NCI-H1930 (cell line): ENCODE measurements at regions not wholly inside any gene's neighbourhood (a gene's known extent, or its start where the extent isn't known, plus 50 kb on each side); places are given as distances from the start of the nearest gene placed in this dataset.

Experiments
- DNase-seq, 2 experiments: peaks; one replicate each; lab custom pipeline; 2025; lab: John Stamatoyannopoulos, UW

DNA sequence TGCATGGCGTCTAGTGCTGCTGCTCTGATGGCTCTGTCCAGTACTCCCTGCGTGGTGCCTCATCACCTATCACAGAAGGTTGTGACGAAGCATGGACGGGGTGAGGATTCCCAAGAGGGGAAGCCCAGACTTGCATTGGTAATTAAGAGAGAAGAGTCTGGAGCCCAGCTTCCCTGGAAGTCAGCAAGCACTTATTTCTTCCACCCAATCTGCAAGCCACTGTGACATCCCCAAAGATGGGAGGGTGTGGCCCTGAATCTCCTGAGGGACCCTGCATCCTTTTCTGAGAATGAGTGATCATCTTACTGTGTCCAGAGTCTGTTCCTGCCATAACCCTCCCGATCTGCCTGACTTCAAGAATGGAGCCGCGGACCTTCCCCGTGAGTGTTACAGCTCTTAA lies 166.7 kb downstream of the PTPN20 start:
- DNase-seq = no peak

- DNase-seq = no peak
Measured at GRCh38 chr10:47078393-47079203, 167.4 kb downstream of the PTPN20 start.

- no peak for DNase-seq
Measured at GRCh38 chr10:47079204-47079580, 168.0 kb downstream of the PTPN20 start.

DNA sequence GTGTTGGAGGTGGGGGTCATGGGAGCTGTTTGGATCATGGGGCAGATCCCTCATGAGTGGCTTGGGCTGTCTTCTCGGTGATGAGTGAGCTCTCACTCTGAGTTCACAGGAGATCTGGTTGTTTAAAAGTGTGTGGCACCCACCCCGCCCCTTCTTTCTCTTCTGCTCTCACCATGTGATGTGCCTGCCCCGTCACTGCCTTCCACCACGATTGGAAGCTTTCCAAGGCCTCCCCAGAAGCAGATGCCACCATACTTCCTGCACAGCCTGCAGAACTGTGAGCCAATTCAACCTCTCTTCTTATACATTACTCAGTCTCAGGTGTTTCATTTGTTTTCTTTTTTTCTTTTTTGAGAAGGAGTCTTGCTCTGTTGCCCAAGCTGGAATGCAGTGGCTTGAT lies 170.0 kb downstream of the PTPN20 start:
- no peak for DNase-seq

GRCh38 chr10:47082055-47082784 lies 171.0 kb downstream of the PTPN20 start:
- DNase-seq = no peak

DNA sequence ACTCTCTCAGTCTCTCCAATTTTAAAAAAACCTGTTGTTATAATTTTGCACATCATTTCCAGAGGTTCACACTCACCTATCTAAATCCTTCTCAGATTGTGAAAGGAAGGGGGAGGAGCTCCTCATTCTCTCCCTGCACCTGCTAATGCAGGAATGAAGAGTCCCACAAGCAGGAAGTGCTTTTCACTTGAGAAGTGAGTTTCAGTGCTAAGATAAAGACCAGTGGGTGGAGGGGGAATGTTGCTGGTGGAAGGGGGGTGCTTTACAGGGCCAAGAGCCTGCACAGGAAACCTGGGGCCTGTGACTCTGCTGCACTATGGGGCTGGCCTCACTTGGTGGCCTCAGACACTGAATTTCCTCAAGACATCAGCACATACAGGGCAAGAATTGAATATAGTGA lies 176.4 kb downstream of the PTPN20 start:
- DNase-seq = no peak

GRCh38 chr10:47088656-47089354 lies 177.6 kb downstream of the PTPN20 start:
- no peak for DNase-seq

DNA sequence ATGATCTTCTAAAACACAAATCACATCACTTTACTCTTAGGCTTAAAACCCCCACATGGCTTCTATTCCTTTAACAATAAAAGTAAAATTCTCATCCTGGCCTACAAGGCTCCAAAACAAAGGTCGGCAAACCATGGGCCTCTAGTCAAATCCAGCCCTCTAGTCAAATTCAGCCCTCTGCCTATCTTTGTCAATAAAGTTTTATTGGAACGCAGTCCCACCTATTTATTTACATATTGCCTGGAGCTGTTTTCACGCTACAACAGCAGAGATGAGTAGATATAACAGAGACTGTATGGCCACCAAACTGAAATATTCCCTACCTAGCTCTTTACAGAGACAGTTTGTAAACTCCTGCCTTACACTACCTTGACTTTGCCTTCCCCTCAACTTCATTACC lies 178.8 kb downstream of the PTPN20 start:
- DNase-seq = no peak

- no peak for DNase-seq
Measured at GRCh38 chr10:47090903-47091302, 179.7 kb downstream of the PTPN20 start.

- no peak for DNase-seq
Measured at GRCh38 chr10:47091421-47091820, 180.2 kb downstream of the PTPN20 start.

DNA sequence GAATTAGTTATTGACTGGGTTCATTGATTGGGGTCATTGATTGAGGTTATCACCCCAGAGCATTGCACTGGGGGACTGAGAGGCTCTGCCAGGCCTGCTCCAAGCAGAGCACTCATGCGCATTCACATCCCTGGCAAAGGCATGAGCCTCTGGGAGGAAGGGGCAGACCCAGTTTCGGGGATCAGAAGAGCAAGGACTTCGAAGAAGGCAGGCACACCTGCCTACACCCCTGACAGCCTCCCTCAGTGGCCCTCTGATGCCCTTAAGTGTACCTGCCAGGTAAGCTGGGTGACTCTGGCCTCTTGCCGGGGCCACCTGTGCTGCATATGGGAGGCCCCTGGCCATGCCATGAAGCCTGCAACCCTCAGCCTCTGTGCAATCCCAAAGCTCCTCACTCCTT lies 181.1 kb downstream of the PTPN20 start:
- no peak for DNase-seq

DNA sequence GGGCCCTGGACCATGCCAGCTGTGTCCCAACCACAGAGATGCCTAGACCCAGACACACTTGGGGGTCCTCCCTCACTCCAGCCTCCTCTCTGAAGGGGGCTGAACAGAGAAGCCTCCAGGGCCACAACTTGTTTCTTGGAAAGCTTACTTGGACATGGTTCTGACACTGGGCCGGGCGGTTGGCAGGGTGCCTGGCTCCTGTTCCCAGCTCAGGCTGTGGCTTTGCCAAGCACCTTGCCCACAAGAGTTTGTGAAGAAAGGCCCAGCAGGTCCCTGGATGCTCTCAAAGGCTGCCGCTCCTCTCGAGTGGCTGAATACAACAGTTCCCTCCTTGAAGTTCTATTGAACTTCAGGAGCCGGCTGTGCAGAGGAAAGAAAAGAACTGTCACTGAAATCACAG lies 181.6 kb downstream of the PTPN20 start:
- no peak for DNase-seq

DNA sequence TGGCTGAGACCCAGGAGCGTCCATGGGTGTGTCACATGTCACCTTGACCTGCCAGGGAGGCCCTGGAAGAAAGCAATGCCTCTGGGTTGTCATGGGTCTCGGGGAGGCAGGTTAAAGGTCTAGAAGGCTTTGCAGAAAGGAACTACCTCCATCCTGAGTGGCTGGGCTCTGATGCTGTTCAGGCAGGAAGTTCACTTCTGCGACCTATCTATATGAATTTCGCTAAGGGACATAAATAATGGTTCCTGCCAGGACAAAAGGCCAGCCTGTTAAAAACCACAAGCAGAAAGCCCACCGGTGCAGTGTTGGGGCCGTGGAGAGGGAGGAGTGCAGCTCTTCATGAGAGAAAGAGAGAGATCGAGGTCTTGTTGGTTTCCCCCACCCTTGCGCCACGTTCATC lies 182.9 kb downstream of the PTPN20 start:
- DNase-seq = no peak

GRCh38 chr10:47094636-47095035 lies 183.4 kb downstream of the PTPN20 start:
- no peak for DNase-seq

DNA sequence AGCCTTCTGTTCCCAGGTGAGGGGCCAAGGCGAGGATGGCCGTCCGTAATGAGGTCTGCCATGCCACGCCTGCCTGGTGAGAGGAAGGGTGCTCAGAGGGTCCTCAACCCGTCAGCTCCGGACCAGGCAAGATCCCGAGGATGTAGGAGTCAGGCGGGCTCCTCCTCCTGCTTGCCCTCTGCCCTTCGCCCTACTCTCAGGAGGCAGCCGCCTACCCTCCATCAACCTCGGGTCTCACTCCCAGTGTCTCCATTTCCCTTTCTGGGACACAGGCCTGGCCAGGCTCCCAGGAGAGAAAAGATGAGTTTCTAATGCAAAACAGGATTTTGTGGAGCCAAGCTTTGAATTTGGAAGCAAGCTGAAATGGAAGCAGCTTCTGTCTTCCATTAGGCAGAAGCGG lies 184.0 kb downstream of the PTPN20 start:
- DNase-seq = no peak

DNA sequence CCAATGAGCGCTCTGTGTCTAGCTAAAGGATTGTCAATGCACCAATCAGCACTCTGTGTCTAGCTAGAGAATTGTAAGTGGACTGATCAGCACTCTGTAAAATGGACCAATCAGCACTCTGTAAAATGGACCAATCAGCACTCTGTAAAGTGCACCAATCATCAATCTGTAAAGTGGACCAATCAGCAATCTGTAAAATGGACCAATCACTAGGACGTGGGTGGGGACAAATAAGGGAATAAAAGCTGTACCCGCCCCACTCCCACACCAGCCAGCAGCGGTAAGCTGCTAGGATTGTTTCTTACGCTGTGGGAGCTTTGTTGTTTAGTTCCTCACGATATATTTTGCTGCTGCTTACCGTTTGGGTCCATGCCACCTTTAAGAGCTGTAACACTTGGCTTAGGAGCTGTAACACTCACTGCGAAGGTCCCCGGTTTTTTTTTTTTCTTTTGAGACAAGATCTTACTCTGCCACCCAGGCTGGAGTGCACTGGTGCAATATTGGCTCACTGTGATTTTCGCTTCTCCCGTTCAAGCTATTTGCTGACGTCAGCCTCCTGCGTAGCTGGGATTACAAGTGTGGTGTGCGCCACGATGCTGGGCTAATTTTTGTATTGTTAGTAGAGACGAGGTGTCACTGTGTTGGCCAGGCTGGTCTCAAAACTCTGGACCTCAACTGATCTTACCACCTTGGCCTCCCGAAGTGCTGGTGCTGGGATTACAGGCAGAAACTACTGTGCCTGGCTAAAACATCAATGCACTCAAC lies 184.8 kb downstream of the PTPN20 start:
- DNase-seq = no peak

- DNase-seq = no peak
Measured at GRCh38 chr10:47098238-47098637, 187.0 kb downstream of the PTPN20 start.

GRCh38 chr10:47098964-47099363 lies 187.7 kb downstream of the PTPN20 start:
- DNase-seq = no peak

DNA sequence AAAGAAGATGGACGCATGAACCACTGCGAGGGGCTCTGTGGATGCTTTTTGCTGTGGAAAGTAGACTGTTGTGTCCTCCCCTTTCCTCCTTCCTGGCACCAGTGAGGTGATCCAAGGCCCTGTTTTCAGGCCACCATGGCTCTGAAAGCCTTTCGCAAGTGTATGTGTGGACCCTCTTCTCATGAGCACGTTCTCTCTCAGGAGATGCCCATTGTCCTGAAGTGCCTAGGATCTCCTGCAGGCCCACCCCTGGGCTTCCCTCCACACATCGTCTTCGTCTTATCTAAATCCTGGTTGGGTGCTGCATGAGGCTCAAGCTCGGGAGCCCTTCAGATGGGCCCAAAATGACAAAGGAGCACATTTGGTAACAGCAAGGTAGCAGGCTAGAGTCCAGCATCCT lies 188.2 kb downstream of the PTPN20 start:
- no peak for DNase-seq

DNA sequence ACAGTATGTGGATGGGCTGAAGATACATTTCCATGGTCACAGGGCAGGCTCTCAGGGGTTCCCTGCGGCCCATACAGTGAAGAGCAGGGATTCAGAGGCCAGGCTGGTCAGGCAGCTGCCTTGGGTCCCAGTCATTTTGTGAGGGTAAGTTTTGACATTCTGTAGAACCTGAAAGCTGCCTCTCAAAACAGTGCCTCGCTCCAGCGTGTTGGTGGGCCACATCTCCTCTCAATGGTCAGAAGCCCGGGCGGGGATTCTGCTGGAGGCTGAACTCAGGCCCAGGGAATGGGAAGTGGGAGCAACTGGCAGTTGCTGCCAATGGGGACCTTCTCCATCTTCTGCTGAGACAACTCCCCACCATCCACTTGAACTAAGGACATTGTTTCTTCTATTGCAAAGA lies 190.0 kb downstream of the PTPN20 start:
- DNase-seq = no peak

DNA sequence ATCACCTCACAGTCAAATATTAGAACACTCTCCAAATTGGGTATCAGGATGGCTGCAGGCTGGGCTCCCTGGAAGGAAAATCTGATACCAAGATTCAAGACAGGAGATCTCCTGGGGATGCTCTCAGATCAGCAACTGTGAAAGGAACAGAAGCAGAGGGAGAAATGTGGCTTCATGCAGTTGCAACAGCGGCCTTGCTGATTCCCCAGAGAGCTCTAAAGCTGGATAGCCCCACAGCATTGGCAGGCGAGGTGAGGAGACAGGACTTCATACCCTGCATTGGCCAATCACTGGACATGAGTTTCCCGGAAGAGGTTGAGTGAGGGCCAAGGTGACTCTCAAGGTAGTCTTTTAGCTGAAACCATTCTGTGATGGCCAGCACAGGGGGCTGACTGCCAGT lies 190.6 kb downstream of the PTPN20 start:
- no peak for DNase-seq

- DNase-seq = no peak
Measured at GRCh38 chr10:47104151-47104605, 192.9 kb downstream of the PTPN20 start.
